ENCODE measurements at regions not wholly inside any gene's neighbourhood (a gene's known extent, or its start where the extent isn't known, plus 50 kb on each side); places are given as distances from the start of the nearest gene placed in this dataset.

- Histone ChIP-seq H3K9ac (ENCODE audit: control insufficient read depth, insufficient read depth, low read length) (no peak overlapping the region), H3K36me3 (ENCODE audit: control insufficient read depth in 2 of 2, insufficient read depth in 2 of 2, low read length in 1 of 2) (no peaks in the 10 kb centered on the region), H3K4me3 (no peak overlapping the region), H4K20me1 (ENCODE audit: control insufficient read depth, insufficient read depth) (no peaks in the 10 kb centered on the region), H3K79me2 (ENCODE audit: control insufficient read depth, insufficient read depth, low read length) (no peaks in the 10 kb centered on the region), H3K27ac (ENCODE audit: control insufficient read depth, insufficient read depth) (no peak overlapping the region), H2AFZ (ENCODE audit: control insufficient read depth, low read depth, low read length) (no peak overlapping the region), H3K4me2 (ENCODE audit: control insufficient read depth, insufficient read depth) (no peak overlapping the region), H3K27me3 (replicated peaks in 1 of 2; ENCODE audit: control insufficient read depth in 2 of 2, insufficient read depth in 2 of 2, low read length in 1 of 2) (no peaks in the 10 kb centered on the region), H3K4me1 (ENCODE audit: control insufficient read depth, insufficient read depth, low read length) (no peaks in the 10 kb centered on the region), H3K9me3 (replicated peaks; ENCODE audit: control insufficient read depth, insufficient read depth, low read length) (no peaks in the 10 kb centered on the region)
- in situ Hi-C loops (cut with MboI) = no loop called here
- FAIRE-seq (no peak), DNase-seq (ENCODE audit: low read depth, low spot score) (no peak), ATAC-seq (no peak)
- BruUV-seq (replicated peaks) = no TSS peak
- ChIA-PET POLR2A (no interaction called here), RAD21 (ENCODE audit: unreplicated experiment) (no interaction called here), CTCF (no interaction called here), SMC1A (ENCODE audit: uncharacterized antibody, unreplicated experiment) (no interaction called here)
- intact Hi-C loops (cut with micrococcal nuclease; ENCODE audit: unreplicated experiment) = no loop called here
- TF ChIP-seq MXI1 (IDR thresholded peaks at IDR 0.05; ENCODE audit: low read depth, low read length) (no peak), RBBP5 (conservative IDR thresholded peaks at IDR 0.05) (no peak), IRF4 (IDR thresholded peaks at IDR 0.05; ENCODE audit: low read depth, low read length) (no peak), MEF2B (IDR thresholded peaks at IDR 0.05; ENCODE audit: partially characterized antibody, poor library complexity, severe bottlenecking) (no peak), CBX3 (IDR thresholded peaks at IDR 0.05; ENCODE audit: borderline replicate concordance, low read depth) (no peak), RB1 (IDR thresholded peaks at IDR 0.05; ENCODE audit: borderline replicate concordance) (no peak), PBX3 (IDR thresholded peaks at IDR 0.05; ENCODE audit: insufficient replicate concordance, low read depth, low read length) (no peak), TBL1XR1 (IDR thresholded peaks at IDR 0.05; ENCODE audit: low read depth, low read length) (no peak), MTA3 (IDR thresholded peaks at IDR 0.05; ENCODE audit: borderline replicate concordance, low read length) (no peak), NBN (IDR thresholded peaks at IDR 0.05) (no peak), SUPT20H (IDR thresholded peaks at IDR 0.05; ENCODE audit: borderline replicate concordance, control insufficient read depth, low read depth, low read length) (no peak)
- TF ChIP-seq, protein P1, sequence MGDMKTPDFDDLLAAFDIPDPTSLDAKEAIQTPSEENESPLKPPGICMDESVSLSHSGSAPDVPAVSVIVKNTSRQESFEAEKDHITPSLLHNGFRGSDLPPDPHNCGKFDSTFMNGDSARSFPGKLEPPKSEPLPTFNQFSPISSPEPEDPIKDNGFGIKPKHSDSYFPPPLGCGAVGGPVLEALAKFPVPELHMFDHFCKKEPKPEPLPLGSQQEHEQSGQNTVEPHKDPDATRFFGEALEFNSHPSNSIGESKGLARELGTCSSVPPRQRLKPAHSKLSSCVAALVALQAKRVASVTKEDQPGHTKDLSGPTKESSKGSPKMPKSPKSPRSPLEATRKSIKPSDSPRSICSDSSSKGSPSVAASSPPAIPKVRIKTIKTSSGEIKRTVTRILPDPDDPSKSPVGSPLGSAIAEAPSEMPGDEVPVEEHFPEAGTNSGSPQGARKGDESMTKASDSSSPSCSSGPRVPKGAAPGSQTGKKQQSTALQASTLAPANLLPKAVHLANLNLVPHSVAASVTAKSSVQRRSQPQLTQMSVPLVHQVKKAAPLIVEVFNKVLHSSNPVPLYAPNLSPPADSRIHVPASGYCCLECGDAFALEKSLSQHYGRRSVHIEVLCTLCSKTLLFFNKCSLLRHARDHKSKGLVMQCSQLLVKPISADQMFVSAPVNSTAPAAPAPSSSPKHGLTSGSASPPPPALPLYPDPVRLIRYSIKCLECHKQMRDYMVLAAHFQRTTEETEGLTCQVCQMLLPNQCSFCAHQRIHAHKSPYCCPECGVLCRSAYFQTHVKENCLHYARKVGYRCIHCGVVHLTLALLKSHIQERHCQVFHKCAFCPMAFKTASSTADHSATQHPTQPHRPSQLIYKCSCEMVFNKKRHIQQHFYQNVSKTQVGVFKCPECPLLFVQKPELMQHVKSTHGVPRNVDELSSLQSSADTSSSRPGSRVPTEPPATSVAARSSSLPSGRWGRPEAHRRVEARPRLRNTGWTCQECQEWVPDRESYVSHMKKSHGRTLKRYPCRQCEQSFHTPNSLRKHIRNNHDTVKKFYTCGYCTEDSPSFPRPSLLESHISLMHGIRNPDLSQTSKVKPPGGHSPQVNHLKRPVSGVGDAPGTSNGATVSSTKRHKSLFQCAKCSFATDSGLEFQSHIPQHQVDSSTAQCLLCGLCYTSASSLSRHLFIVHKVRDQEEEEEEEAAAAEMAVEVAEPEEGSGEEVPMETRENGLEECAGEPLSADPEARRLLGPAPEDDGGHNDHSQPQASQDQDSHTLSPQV (IDR thresholded peaks at IDR 0.05) = no peak
- TF ChIP-seq, protein P2, sequence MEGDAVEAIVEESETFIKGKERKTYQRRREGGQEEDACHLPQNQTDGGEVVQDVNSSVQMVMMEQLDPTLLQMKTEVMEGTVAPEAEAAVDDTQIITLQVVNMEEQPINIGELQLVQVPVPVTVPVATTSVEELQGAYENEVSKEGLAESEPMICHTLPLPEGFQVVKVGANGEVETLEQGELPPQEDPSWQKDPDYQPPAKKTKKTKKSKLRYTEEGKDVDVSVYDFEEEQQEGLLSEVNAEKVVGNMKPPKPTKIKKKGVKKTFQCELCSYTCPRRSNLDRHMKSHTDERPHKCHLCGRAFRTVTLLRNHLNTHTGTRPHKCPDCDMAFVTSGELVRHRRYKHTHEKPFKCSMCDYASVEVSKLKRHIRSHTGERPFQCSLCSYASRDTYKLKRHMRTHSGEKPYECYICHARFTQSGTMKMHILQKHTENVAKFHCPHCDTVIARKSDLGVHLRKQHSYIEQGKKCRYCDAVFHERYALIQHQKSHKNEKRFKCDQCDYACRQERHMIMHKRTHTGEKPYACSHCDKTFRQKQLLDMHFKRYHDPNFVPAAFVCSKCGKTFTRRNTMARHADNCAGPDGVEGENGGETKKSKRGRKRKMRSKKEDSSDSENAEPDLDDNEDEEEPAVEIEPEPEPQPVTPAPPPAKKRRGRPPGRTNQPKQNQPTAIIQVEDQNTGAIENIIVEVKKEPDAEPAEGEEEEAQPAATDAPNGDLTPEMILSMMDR (IDR thresholded peaks at IDR 0.05 in 2 of 3, conservative IDR thresholded peaks at IDR 0.05 in 1 of 3; ENCODE audit: control insufficient read depth in 2 of 3, extremely low read depth in 1 of 3, insufficient read depth in 1 of 3, low read depth in 3 of 3, low read length in 3 of 3) = no peak
- TF ChIP-seq, protein P3, sequence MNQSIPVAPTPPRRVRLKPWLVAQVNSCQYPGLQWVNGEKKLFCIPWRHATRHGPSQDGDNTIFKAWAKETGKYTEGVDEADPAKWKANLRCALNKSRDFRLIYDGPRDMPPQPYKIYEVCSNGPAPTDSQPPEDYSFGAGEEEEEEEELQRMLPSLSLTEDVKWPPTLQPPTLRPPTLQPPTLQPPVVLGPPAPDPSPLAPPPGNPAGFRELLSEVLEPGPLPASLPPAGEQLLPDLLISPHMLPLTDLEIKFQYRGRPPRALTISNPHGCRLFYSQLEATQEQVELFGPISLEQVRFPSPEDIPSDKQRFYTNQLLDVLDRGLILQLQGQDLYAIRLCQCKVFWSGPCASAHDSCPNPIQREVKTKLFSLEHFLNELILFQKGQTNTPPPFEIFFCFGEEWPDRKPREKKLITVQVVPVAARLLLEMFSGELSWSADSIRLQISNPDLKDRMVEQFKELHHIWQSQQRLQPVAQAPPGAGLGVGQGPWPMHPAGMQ (IDR thresholded peaks at IDR 0.05; ENCODE audit: borderline replicate concordance) = no peak
Measured at GRCh38 chr4:95625020-95625419, 76.2 kb upstream of the UNC5C start.

Measured in GM12878 (cell line).